ENCODE measurements at regions not wholly inside any gene's neighbourhood (a gene's known extent, or its start where the extent isn't known, plus 50 kb on each side); places are given as distances from the start of the nearest gene placed in this dataset.

GRCh38 chr13:79780240-79780639 is 299.3 kb downstream of the NDFIP2 start:
- H3K27ac Mint-ChIP-seq: no peak overlapping the region
- POLR2A ChIA-PET: no interaction called here
- CTCF ChIA-PET: no interaction called here
- no peaks in the 10 kb centered on the region for H3K27me3 Mint-ChIP-seq (ENCODE audit: low read depth)
- ATAC-seq (no peak), DNase-seq (ENCODE audit: low spot score) (no peak)
- H3K4me1 Mint-ChIP-seq: peaks cover 46% of the 10 kb centered on the region
- no peaks in the 10 kb centered on the region for H3K9me3 Mint-ChIP-seq
- H3K36me3 Mint-ChIP-seq: no peaks in the 10 kb centered on the region
- TF ChIP-seq RORB (CRISPR knock-in tag; IDR thresholded peaks at IDR 0.05): no peak
- TF ChIP-seq ATF3 (CRISPR knock-in tag; conservative IDR thresholded peaks at IDR 0.05): no peak
- TF ChIP-seq SMAD3 (CRISPR knock-in tag; IDR thresholded peaks at IDR 0.05; ENCODE audit: borderline replicate concordance): no peak
- no peak for TF ChIP-seq ATF2 (CRISPR knock-in tag; IDR thresholded peaks at IDR 0.05; ENCODE audit: borderline replicate concordance, low read depth)
- no peak for TF ChIP-seq MYBL2 (CRISPR knock-in tag; IDR thresholded peaks at IDR 0.05)
- no peak for TF ChIP-seq TEAD1 (CRISPR knock-in tag; IDR thresholded peaks at IDR 0.05)
- no peak for TF ChIP-seq ZNF532 (CRISPR knock-in tag; IDR thresholded peaks at IDR 0.05; ENCODE audit: borderline replicate concordance)
- no peak for TF ChIP-seq ZNF416 (CRISPR knock-in tag; IDR thresholded peaks at IDR 0.05)
- TF ChIP-seq STAT6 (CRISPR knock-in tag; conservative IDR thresholded peaks at IDR 0.05; ENCODE audit: low read depth): no peak
- TF ChIP-seq NR2C2 (CRISPR knock-in tag; IDR thresholded peaks at IDR 0.05): no peak
- TF ChIP-seq ZNF263 (CRISPR knock-in tag; IDR thresholded peaks at IDR 0.05; ENCODE audit: low read depth): no peak
- no peak for TF ChIP-seq ELF4 (CRISPR knock-in tag; IDR thresholded peaks at IDR 0.05; ENCODE audit: low read depth)
- TF ChIP-seq ZBTB21 (CRISPR knock-in tag; IDR thresholded peaks at IDR 0.05; ENCODE audit: borderline replicate concordance): no peak
- TF ChIP-seq MLX (CRISPR knock-in tag; IDR thresholded peaks at IDR 0.05): no peak
- no peak for TF ChIP-seq SP1 (CRISPR knock-in tag; conservative IDR thresholded peaks at IDR 0.05)
- no peak for TF ChIP-seq USF1 (CRISPR knock-in tag; IDR thresholded peaks at IDR 0.05)
- no peak overlapping the region for H3K4me3 Mint-ChIP-seq

GRCh38 chr13:79779761-79780160 is 298.8 kb downstream of the NDFIP2 start:
- POLR2A ChIA-PET: no interaction called here
- Mint-ChIP-seq H3K4me1 (peaks cover 46% of the 10 kb centered on the region), H3K36me3 (no peaks in the 10 kb centered on the region)

More at GRCh38 chr13:79779761-79780160, 298.8 kb downstream of the NDFIP2 start:
- H3K4me3 Mint-ChIP-seq: no peak overlapping the region
- DNase-seq (ENCODE audit: low spot score): no peak
- ATAC-seq: no peak
- H3K27me3 Mint-ChIP-seq (ENCODE audit: low read depth): no peaks in the 10 kb centered on the region
- no peak for TF ChIP-seq ZNF671 (CRISPR knock-in tag; IDR thresholded peaks at IDR 0.05)
- no peak overlapping the region for H3K27ac Mint-ChIP-seq
- H3K9me3 Mint-ChIP-seq: no peaks in the 10 kb centered on the region
- CTCF ChIA-PET: no interaction called here
